Head of caudate nucleus (tissue), 42 donors: ENCODE measurements at regions not wholly inside any gene's neighbourhood (a gene's known extent, or its start where the extent isn't known, plus 50 kb on each side); places are given as distances from the start of the nearest gene placed in this dataset.
"Not testable (repeated sequence)": the region's sequence is repeated elsewhere in the genome, so short reads cannot be mapped to it uniquely, and the experiment has no call there.

Experiments used
- DNase-seq, 42 donors: peaks; one replicate each; pipeline versions ENCODE4 v3.0.0 to v3.0.0-alpha.2; 2020 to 2021; ENCODE audit warnings: mixed read lengths in 7 of 42
- intact Hi-C: fragments of 100-400 bp; cut with DNase I; formaldehyde crosslinking; loops from one replicate; pipeline ENCODE4 v1.15.0; 2022

GRCh38 chr13:84191139-84191538 lies 308.9 kb upstream of the SLITRK1 start:
- DNase-seq = peak in 11 of 42 donors; percentile 7 to 49 (median 18)
- intact Hi-C loops = no loop called here

- no peak for DNase-seq
- intact Hi-C loops = no loop called here
Measured at GRCh38 chr13:84187626-84188025, 305.4 kb upstream of the SLITRK1 start.

GRCh38 chr13:84139561-84140158 lies 257.4 kb upstream of the SLITRK1 start:
- no peak for DNase-seq
- intact Hi-C loops = no loop called here

GRCh38 chr13:84137292-84137691 lies 255.0 kb upstream of the SLITRK1 start:
- intact Hi-C loops = no loop called here

GRCh38 chr13:84136582-84136981 lies 254.3 kb upstream of the SLITRK1 start:
- DNase-seq = no peak
- intact Hi-C loops = no loop called here

More at GRCh38 chr13:84137292-84137691, 255.0 kb upstream of the SLITRK1 start:
- DNase-seq = no peak

- DNase-seq = no peak
- intact Hi-C loops = no loop called here
Measured at GRCh38 chr13:84132491-84132890, 250.2 kb upstream of the SLITRK1 start.

- intact Hi-C loops = no loop called here
Measured at GRCh38 chr13:84131249-84131648, 249.0 kb upstream of the SLITRK1 start.

GRCh38 chr13:84130495-84131114 lies 248.3 kb upstream of the SLITRK1 start:
- DNase-seq = no peak

More at GRCh38 chr13:84131249-84131648, 249.0 kb upstream of the SLITRK1 start:
- no peak for DNase-seq

GRCh38 chr13:84129966-84130365 lies 247.7 kb upstream of the SLITRK1 start:
- intact Hi-C loops = no loop called here
- DNase-seq = no peak

More at GRCh38 chr13:84130495-84131114, 248.3 kb upstream of the SLITRK1 start:
- intact Hi-C loops = no loop called here

- intact Hi-C loops = no loop called here
- DNase-seq = no peak
Measured at GRCh38 chr13:84127597-84128128, 245.4 kb upstream of the SLITRK1 start.

- intact Hi-C loops = no loop called here
Measured at GRCh38 chr13:84126671-84127171, 244.4 kb upstream of the SLITRK1 start.

GRCh38 chr13:84121456-84121855 lies 239.2 kb upstream of the SLITRK1 start:
- DNase-seq = no peak
- intact Hi-C loops = no loop called here

More at GRCh38 chr13:84126671-84127171, 244.4 kb upstream of the SLITRK1 start:
- DNase-seq = no peak

GRCh38 chr13:84118839-84119409 lies 236.7 kb upstream of the SLITRK1 start:
- intact Hi-C loops = no loop called here

GRCh38 chr13:84098273-84098672 lies 216.0 kb upstream of the SLITRK1 start:
- intact Hi-C loops = no loop called here
- DNase-seq = no peak

More at GRCh38 chr13:84118839-84119409, 236.7 kb upstream of the SLITRK1 start:
- DNase-seq = no peak

- no peak for DNase-seq
- intact Hi-C loops = no loop called here
Measured at GRCh38 chr13:84097148-84097547, 214.9 kb upstream of the SLITRK1 start.

GRCh38 chr13:84096216-84096615 lies 213.9 kb upstream of the SLITRK1 start:
- no peak for DNase-seq
- intact Hi-C loops = no loop called here

GRCh38 chr13:84088996-84089395 lies 206.7 kb upstream of the SLITRK1 start:
- intact Hi-C loops = no loop called here
- no peak for DNase-seq

- no peak for DNase-seq
- intact Hi-C loops = no loop called here
Measured at GRCh38 chr13:84086847-84087162, 204.5 kb upstream of the SLITRK1 start.

GRCh38 chr13:84086098-84086846 lies 204.0 kb upstream of the SLITRK1 start:
- intact Hi-C loops, DNase-seq: not testable (repeated sequence)

- intact Hi-C loops = no loop called here
- no peak for DNase-seq
Measured at GRCh38 chr13:84082462-84082861, 200.2 kb upstream of the SLITRK1 start.
